Stimulated activated CD8-positive, alpha-beta memory T cell treated with anti-CD3 and anti-CD28 coated beads, Interleukin-7, amount 100 ng/mL, for 24 hours (primary cell): ENCODE measurements at regions not wholly inside any gene's neighbourhood (a gene's known extent, or its start where the extent isn't known, plus 50 kb on each side); places are given as distances from the start of the nearest gene placed in this dataset.

Experiments used
- DNase-seq: peaks from one replicate; pipeline ENCODE4 v3.0.0-alpha.2; 2020; ENCODE audit warnings: low read depth

- DNase-seq = no peak
These were observed 273.4 kb upstream of the TNRC6C start for GRCh38 chr17:77684803-77685798.

- no peak for DNase-seq
These were observed 272.5 kb upstream of the TNRC6C start for GRCh38 chr17:77685881-77686486.

GRCh38 chr17:77686903-77687302 lies 271.6 kb upstream of the TNRC6C start:
- no peak for DNase-seq

- DNase-seq = no peak
These were observed 271.1 kb upstream of the TNRC6C start for GRCh38 chr17:77687417-77687816.

- no peak for DNase-seq
These were observed 270.6 kb upstream of the TNRC6C start for GRCh38 chr17:77687921-77688320.

GRCh38 chr17:77688369-77688768 lies 270.1 kb upstream of the TNRC6C start:
- DNase-seq = no peak

GRCh38 chr17:77690271-77691161 lies 268.0 kb upstream of the TNRC6C start:
- no peak for DNase-seq

- DNase-seq = no peak
These were observed 267.1 kb upstream of the TNRC6C start for GRCh38 chr17:77691216-77692085.

GRCh38 chr17:77692571-77693161 lies 265.8 kb upstream of the TNRC6C start:
- DNase-seq = no peak

GRCh38 chr17:77693301-77693700 lies 265.2 kb upstream of the TNRC6C start:
- DNase-seq = no peak

- DNase-seq = no peak
These were observed 264.7 kb upstream of the TNRC6C start for GRCh38 chr17:77693776-77694175.

GRCh38 chr17:77694391-77695363 lies 263.8 kb upstream of the TNRC6C start:
- no peak for DNase-seq

GRCh38 chr17:77695386-77695785 lies 263.1 kb upstream of the TNRC6C start:
- no peak for DNase-seq

- DNase-seq = no peak
These were observed 262.3 kb upstream of the TNRC6C start for GRCh38 chr17:77696151-77696720.

- no peak for DNase-seq
These were observed 261.6 kb upstream of the TNRC6C start for GRCh38 chr17:77696721-77697460.

GRCh38 chr17:77697480-77698400 lies 260.8 kb upstream of the TNRC6C start:
- DNase-seq = no peak

- DNase-seq = no peak
These were observed 259.4 kb upstream of the TNRC6C start for GRCh38 chr17:77698903-77699623.
